Tibial artery (tissue), 4 donors: ENCODE measurements at regions not wholly inside any gene's neighbourhood (a gene's known extent, or its start where the extent isn't known, plus 50 kb on each side); places are given as distances from the start of the nearest gene placed in this dataset.

Source experiments
- DNase-seq, 2 donors: peaks; one replicate each; pipeline ENCODE4 v3.0.0-alpha.2; 2019
- H3K27ac ChIP-seq, 2 donors: fragments of 200-600 bp; sonication (generic) in 1 of 2; 1 replicate in 1 of 2; 2 replicates in 1 of 2; pipeline ENCODE4 v1.5.1; 2018 to 2019; ENCODE audit warnings: mild to moderate bottlenecking in 1 of 2
- H3K27me3 ChIP-seq, 2 donors: fragments of 200-600 bp; sonication (generic) in 1 of 2; one replicate each; pipeline versions ENCODE4 v1.5.1 to v1.6.0; 2016 to 2019
- H3K36me3 ChIP-seq, 3 donors: fragments of 200-600 bp; sonication (generic) in 2 of 3; one replicate each; pipeline ENCODE4 v1.5.1; 2016 to 2019; ENCODE audit warnings: mild to moderate bottlenecking in 2 of 3
- H3K4me1 ChIP-seq, 4 donors: fragments of 200-600 bp; sonication (generic) in 2 of 4; 1 replicate in 3 of 4; 2 replicates in 1 of 4; pipeline ENCODE4 v1.5.1; 2016 to 2019
- H3K4me3 ChIP-seq, 2 donors: fragments of 200-600 bp; sonication (generic) in 1 of 2; 1 replicate in 1 of 2; 2 replicates in 1 of 2; pipeline ENCODE4 v1.5.1; 2018 to 2019; ENCODE audit warnings: mild to moderate bottlenecking in 2 of 2
- H3K9me3 ChIP-seq, 3 donors: fragments of 200-600 bp; sonication (generic) in 1 of 3; one replicate each; pipeline ENCODE4 v1.5.1; 2016 to 2019
- CTCF ChIP-seq, 2 experiments: fragments of 200-600 bp in 1 of 2; fragments of 450-650 bp in 1 of 2; IDR thresholded peaks; one replicate each; pipeline ENCODE4 v1.5.1; 2017 to 2019; ENCODE audit warnings: antibody characterized with exemption in 2 of 2, mild to moderate bottlenecking in 1 of 2, moderate library complexity in 1 of 2
- intact Hi-C: fragments of 100-400 bp; cut with DNase I; formaldehyde crosslinking; loops from one replicate; pipeline ENCODE4 v1.15.0; 2023; ENCODE audit warnings: low total_unique reads

- H3K36me3 ChIP-seq: no peaks in the 10 kb centered on the region
- H3K4me1 ChIP-seq: no peaks in the 10 kb centered on the region
- no peak overlapping the region for H3K27ac ChIP-seq
- no peak for TF ChIP-seq CTCF (IDR thresholded peaks at IDR 0.05)
- no peaks in the 10 kb centered on the region for H3K27me3 ChIP-seq
- DNase-seq: no peak
- H3K9me3 ChIP-seq: no peaks in the 10 kb centered on the region
- H3K4me3 ChIP-seq: no peak overlapping the region
- intact Hi-C loops: no loop called here
Measured at GRCh38 chr18:27497246-27497645, 312.1 kb upstream of the CHST9 start.

GRCh38 chr18:27493182-27493581, 308.1 kb upstream of the CHST9 start:
- no peaks in the 10 kb centered on the region for H3K9me3 ChIP-seq
- H3K27me3 ChIP-seq: no peaks in the 10 kb centered on the region

GRCh38 chr18:27491772-27492171, 306.7 kb upstream of the CHST9 start:
- no peak for DNase-seq

More at GRCh38 chr18:27493182-27493581, 308.1 kb upstream of the CHST9 start:
- Histone ChIP-seq H3K4me3 (no peak overlapping the region), H3K4me1 (no peaks in the 10 kb centered on the region), H3K27ac (no peak overlapping the region), H3K36me3 (no peaks in the 10 kb centered on the region)
- intact Hi-C loops: no loop called here
- no peak for DNase-seq
- TF ChIP-seq CTCF (IDR thresholded peaks at IDR 0.05): no peak

GRCh38 chr18:27483276-27483675, 298.2 kb upstream of the CHST9 start:
- TF ChIP-seq CTCF (IDR thresholded peaks at IDR 0.05): no peak
- Histone ChIP-seq H3K9me3 (no peaks in the 10 kb centered on the region), H3K27ac (no peak overlapping the region), H3K4me3 (no peak overlapping the region), H3K27me3 (no peaks in the 10 kb centered on the region), H3K4me1 (no peaks in the 10 kb centered on the region), H3K36me3 (no peaks in the 10 kb centered on the region)
- no peak for DNase-seq
- intact Hi-C loops: no loop called here

More at GRCh38 chr18:27491772-27492171, 306.7 kb upstream of the CHST9 start:
- Histone ChIP-seq H3K27me3 (no peaks in the 10 kb centered on the region), H3K4me1 (no peaks in the 10 kb centered on the region), H3K4me3 (no peak overlapping the region), H3K27ac (no peak overlapping the region), H3K9me3 (no peaks in the 10 kb centered on the region), H3K36me3 (no peaks in the 10 kb centered on the region)
- no peak for TF ChIP-seq CTCF (IDR thresholded peaks at IDR 0.05)
- intact Hi-C loops: no loop called here

GRCh38 chr18:27478459-27478858, 293.4 kb upstream of the CHST9 start:
- TF ChIP-seq CTCF (IDR thresholded peaks at IDR 0.05): no peak
- intact Hi-C loops: no loop called here
- Histone ChIP-seq H3K9me3 (no peaks in the 10 kb centered on the region), H3K4me1 (no peaks in the 10 kb centered on the region), H3K36me3 (no peaks in the 10 kb centered on the region), H3K4me3 (no peak overlapping the region), H3K27me3 (no peaks in the 10 kb centered on the region), H3K27ac (no peak overlapping the region)
- DNase-seq: no peak

- Histone ChIP-seq H3K4me1 (no peaks in the 10 kb centered on the region), H3K36me3 (no peaks in the 10 kb centered on the region), H3K9me3 (no peaks in the 10 kb centered on the region), H3K27ac (no peak overlapping the region), H3K27me3 (no peaks in the 10 kb centered on the region), H3K4me3 (no peak overlapping the region)
- intact Hi-C loops: no loop called here
- DNase-seq: no peak
- no peak for TF ChIP-seq CTCF (IDR thresholded peaks at IDR 0.05)
Measured at GRCh38 chr18:27473318-27473717, 288.2 kb upstream of the CHST9 start.
